ENCODE measurements at regions not wholly inside any gene's neighbourhood (a gene's known extent, or its start where the extent isn't known, plus 50 kb on each side); places are given as distances from the start of the nearest gene placed in this dataset.

DNA sequence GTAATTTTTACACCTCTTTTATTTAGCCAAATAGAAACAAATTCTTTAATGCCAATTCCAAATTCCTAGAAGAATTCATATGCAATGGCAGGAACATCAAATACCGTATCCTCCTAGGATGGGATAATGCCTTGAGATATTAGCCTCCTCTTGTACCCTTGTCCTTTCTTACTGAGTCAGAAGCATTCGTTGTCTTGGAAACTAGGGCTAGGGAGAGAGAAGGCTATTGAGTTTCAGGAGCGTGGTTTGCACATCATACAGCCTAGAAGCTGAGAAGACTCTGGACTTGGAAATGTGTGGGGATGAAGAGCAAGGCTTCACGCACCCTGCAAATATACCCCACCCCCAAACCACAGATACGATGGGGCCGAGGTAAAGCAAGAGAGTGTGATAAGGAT, 300.7 kb downstream of the SP3 start:
- TF ChIP-seq, protein P1, sequence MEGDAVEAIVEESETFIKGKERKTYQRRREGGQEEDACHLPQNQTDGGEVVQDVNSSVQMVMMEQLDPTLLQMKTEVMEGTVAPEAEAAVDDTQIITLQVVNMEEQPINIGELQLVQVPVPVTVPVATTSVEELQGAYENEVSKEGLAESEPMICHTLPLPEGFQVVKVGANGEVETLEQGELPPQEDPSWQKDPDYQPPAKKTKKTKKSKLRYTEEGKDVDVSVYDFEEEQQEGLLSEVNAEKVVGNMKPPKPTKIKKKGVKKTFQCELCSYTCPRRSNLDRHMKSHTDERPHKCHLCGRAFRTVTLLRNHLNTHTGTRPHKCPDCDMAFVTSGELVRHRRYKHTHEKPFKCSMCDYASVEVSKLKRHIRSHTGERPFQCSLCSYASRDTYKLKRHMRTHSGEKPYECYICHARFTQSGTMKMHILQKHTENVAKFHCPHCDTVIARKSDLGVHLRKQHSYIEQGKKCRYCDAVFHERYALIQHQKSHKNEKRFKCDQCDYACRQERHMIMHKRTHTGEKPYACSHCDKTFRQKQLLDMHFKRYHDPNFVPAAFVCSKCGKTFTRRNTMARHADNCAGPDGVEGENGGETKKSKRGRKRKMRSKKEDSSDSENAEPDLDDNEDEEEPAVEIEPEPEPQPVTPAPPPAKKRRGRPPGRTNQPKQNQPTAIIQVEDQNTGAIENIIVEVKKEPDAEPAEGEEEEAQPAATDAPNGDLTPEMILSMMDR (IDR thresholded peaks at IDR 0.05; ENCODE audit: insufficient read depth, low read length): no peak
- H3K4me3 ChIP-seq (ENCODE audit: low read depth, low read length): no peak overlapping the region

DNA sequence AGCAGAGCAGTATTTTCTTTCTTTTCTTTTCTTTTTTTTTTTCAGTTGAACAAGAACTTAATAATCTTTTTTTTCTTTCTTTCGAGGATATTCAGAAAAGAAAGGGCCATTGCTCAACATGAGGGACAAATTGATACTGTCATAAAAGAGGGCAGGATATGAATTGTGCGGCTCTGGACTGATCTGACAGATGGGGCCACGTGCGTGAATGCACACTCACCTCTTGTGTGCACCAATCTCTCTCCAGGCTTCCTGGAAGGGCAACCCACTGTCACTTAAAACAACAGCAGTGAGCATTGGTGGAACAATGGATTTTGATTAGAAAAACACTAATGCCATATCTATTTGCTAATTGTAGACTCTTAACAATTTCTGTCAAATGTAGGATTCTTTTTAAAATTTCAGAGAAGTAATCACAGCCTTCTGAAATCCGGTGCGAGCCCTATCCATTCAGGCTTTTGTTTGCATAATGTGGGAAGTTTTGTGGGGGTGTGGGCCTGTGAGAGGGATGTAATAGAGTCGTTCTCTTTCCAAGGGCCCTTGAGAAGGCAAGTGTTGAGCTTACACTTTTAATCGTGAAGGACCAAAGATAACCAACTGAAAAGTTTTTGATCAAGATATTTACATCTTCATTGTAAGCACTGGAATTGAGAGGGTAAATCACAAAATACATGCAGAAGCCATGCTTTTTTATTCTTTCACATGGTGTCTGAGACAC, 298.8 kb downstream of the SP3 start:
- no peak overlapping the region for H3K4me3 ChIP-seq (ENCODE audit: low read depth, low read length)
- TF ChIP-seq, protein P1 (IDR thresholded peaks at IDR 0.05; ENCODE audit: insufficient read depth, low read length): no peak
- no peak for DNase-seq (ENCODE audit: low read depth)

More for the DNA sequence above, 300.7 kb downstream of the SP3 start:
- no peak for DNase-seq (ENCODE audit: low read depth)

DNA sequence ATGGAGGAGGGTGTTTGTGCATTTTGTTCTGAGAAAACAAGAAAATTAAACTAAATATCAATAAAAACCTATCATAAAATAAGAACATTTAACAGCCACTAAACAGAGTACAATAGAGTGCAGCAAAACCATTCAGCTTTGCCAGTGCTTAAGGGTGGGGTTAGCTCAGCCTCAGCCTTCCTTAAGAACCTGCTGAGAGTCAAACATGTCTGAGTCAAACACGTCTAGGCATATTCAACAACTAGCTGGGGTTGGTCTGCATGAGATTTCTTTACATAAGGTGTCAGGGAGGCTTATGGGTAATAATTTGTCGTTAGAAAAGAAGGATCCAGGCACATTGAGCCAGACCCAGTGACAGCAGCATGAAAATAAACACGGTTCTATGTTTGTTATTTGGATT, 298.2 kb downstream of the SP3 start:
- TF ChIP-seq, protein P1 (IDR thresholded peaks at IDR 0.05; ENCODE audit: insufficient read depth, low read length): no peak
- peak; percentile 38 for DNase-seq (ENCODE audit: low read depth)
- H3K4me3 ChIP-seq (ENCODE audit: low read depth, low read length): no peak overlapping the region

DNA sequence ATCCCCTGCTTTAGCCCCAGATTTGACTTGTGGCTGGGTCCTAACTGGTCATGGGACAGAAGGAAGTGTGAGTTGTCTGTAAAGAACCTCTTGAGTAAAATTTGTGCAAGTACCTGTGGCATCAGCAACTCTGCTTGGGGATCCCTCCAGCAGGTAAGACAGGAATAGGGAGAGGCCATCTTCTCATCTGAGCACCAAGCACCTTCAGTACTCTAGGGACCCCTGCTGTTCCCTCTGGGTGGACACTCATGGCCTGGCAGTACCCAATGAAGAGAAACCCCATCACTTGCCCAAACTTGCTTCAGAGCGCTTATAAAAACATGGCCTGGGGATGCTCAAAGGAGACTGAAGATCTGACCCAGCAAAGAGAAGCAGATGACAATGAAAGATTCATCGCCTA, 297.8 kb downstream of the SP3 start:
- TF ChIP-seq, protein P1 (IDR thresholded peaks at IDR 0.05; ENCODE audit: insufficient read depth, low read length): peak; percentile 11
- no peak overlapping the region for H3K4me3 ChIP-seq (ENCODE audit: low read depth, low read length)
- no peak for DNase-seq (ENCODE audit: low read depth)

DNA sequence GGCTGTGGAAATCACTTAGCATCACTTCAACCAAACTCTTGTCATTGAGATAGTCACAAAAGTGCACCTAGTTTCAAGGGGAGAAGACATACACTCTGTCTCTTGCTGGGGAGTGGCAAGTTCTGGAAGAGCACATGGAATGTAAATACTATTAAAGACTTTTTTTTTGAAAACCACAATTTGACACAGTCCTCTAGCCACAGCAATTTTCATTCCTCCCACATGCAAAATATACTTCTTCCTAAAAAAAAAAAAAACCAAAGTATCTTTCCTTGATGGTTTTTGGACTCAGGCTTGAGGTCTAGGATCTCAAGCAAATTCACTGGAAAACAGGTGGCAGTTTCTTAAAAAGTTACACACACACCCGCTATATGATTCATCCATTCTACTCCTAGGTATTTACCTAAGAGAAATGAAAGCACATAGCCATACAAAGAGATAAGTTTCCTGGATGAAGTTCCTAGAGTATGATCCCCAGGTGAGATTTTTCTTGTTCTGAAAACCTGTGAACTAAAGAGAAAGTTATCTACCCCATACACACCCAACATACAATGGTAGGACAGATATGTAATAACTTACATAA, 295.8 kb downstream of the SP3 start:
- TF ChIP-seq, protein P1 (IDR thresholded peaks at IDR 0.05; ENCODE audit: insufficient read depth, low read length): no peak
- H3K4me3 ChIP-seq (ENCODE audit: low read depth, low read length): no peak overlapping the region
- no peak for DNase-seq (ENCODE audit: low read depth)

DNA sequence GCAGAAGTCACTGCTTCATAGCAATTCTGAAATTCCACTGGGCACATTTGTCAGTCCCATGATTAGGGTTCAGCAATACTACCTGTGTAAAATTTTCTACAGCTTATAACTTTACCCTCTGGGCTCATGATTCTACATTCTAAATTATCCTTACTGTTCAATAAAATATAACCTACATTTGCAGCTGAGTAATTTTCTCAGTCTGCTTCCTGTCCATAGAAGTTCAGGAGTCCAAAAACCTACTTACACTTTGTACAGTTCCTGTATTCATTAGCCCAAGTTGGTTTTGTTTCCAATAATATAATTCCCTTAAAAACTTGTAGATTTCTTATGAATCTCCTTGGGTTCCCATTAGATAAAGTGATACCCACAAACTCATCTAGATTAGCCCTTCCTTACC, 295.3 kb downstream of the SP3 start:
- no peak for DNase-seq (ENCODE audit: low read depth)
- TF ChIP-seq, protein P1 (IDR thresholded peaks at IDR 0.05; ENCODE audit: insufficient read depth, low read length): no peak
- no peak overlapping the region for H3K4me3 ChIP-seq (ENCODE audit: low read depth, low read length)
